SK-MEL-5 (cell line): ENCODE measurements at regions not wholly inside any gene's neighbourhood (a gene's known extent, or its start where the extent isn't known, plus 50 kb on each side); places are given as distances from the start of the nearest gene placed in this dataset.

Experiments
- DNase-seq: peaks from one replicate; pipeline ENCODE4 v3.0.0-alpha.2; 2016; ENCODE audit warnings: low read depth, low spot score
- in situ Hi-C: cut with HindIII; loops from 2 replicates; pipeline ENCODE4 v1.10.0; 2016; ENCODE audit warnings: low sequenced_read_pairs, high pct_unique_total_duplicates, low pct_unique_long_range_greater_than_20kb

DNA sequence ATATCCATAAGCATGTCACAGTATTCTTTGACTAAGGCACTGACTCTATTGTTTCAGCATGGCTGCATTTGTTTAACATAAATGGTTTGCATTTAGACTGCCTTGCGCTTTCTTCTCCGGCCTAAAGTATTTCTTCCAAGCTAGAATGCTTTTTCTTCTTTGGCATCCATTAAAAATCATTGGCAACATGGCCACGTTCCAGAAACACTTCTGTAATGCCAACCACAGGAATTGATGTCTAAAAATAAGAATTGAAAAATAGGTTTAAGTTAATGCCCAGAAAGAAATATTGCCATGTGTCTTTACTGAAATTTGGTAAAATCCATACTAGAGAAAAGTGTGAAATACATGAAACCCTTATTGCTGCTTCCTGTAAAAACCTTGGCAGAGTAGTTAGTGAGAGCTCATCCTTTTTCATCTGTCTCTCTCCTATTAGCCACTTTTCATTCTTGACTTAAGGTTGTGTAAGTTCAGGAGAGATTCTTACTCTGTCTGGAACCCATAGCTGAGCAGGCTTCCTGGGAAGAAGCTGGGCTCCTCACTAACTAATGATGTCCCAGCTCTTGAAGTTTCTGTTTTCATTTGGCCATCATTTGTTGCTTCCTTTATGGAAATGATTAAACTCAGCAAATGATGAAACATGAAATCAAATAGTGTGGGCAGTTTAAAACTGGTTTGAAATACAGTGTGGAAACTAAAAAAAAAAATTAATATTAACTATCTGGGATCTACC is 58.2 kb upstream of the RPS23 start:
- in situ Hi-C loops: no loop called here
- no peak for DNase-seq

- in situ Hi-C loops: no loop called here
- no peak for DNase-seq
Observed at GRCh38 chr5:82335806-82336205, 57.7 kb upstream of the RPS23 start.

DNA sequence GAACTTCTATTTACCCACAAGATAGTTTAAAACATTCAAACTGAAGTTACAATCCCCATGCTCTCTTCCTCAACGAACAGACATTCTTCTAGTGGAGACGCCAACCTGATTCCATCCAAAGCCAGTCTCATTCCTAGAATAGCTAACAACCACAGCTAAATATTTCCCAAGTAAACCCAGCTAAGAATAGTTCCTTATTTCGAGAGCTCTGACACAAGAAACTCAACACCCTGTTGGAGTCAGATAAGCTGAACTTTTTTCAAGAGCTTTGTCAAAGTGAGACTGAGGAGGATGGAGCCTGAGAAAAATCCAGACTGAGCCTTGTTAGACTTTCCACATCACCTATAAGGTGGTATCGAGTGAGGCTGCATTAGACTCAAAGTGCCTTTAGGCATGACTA is 56.7 kb upstream of the RPS23 start:
- in situ Hi-C loops: no loop called here
- DNase-seq: no peak

DNA sequence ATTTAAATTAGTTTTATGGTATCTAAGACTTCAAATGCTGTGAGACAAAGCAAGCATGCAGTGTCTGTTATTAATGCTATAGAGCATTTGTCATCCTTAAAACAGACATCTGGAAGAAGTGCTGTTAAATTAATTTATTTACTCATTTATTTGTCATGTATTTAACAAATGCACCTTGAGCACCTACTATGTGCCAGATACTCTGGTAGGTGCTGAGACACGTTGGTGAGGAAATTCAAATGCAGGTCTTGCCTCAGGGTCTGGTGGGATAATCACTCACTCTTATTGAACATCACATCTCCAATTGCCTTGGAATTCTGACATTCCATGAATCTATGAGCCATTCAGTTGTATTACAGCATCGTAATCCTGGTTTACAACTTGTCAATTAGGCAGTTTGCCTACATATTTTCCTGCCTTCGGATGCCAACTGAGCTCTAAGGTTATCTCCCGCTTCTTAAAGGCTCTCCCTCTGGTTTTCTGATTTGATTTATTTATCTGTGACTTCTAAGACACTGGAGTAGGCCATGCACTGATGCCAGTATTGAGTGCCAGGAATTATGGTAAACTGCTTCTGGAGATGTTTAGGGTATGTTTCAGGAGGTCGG is 56.0 kb upstream of the RPS23 start:
- in situ Hi-C loops: no loop called here
- DNase-seq: no peak

- no peak for DNase-seq
- in situ Hi-C loops: no loop called here
Observed at GRCh38 chr5:82332886-82333615, 54.9 kb upstream of the RPS23 start.

DNA sequence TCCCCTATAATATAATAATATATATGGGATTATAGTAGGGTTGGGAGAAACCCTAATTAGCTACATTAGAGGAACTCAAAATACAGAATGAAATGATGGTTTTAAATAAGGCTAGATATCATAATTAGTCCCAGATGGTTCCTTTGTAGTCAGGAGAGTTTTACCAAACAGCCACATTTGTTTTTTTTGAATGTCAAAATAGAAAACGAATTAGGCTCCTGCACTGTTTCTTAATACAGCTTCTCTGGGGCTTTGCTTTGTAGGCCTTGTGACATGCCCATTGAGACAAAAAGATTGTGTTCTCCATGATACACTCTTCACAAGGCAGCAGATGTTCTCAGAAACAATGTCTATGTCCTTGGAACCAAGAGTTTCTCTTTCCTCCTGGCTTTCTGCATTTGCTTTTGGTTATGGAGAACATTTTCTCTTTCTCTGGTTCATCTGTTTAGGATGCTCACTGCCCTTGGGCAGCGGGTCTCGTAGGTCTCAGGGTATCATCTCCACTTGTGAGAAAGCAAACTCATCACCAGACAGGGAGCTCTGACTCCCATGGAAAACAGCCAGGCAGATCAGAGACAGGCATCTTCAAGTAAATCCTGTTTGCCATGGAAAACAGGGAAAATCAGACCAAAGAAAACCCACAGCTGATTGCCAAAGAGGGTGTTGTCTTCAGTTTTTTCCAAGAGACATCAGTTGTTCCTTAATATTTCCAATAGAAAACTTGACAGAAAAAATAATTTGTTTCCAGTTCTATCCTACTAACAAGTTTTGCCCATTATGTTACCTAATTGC is 54.1 kb upstream of the RPS23 start:
- in situ Hi-C loops: no loop called here
- DNase-seq: no peak

GRCh38 chr5:82331557-82331956 is 53.4 kb upstream of the RPS23 start:
- in situ Hi-C loops: no loop called here
- DNase-seq: no peak

GRCh38 chr5:82330530-82331270 is 52.5 kb upstream of the RPS23 start:
- in situ Hi-C loops: no loop called here

GRCh38 chr5:82329393-82329792 is 51.2 kb upstream of the RPS23 start:
- no peak for DNase-seq
- in situ Hi-C loops: no loop called here

More at GRCh38 chr5:82330530-82331270, 52.5 kb upstream of the RPS23 start:
- DNase-seq: no peak
